GM10266 (cell line): ENCODE measurements at regions not wholly inside any gene's neighbourhood (a gene's known extent, or its start where the extent isn't known, plus 50 kb on each side); places are given as distances from the start of the nearest gene placed in this dataset.
"Not testable (repeated sequence)": the region's sequence is repeated elsewhere in the genome, so short reads cannot be mapped to it uniquely, and the experiment has no call there.

Experiments
- DNase-seq: peaks from one replicate; pipeline ENCODE4 v3.0.0; 2012; ENCODE audit errors: extremely low spot score
- TF ChIP-seq, protein P1 (sequence below): IDR thresholded peaks from 2 replicates; pipeline ENCODE4 v1.5.1; 2012; ENCODE audit warnings: mild to moderate bottlenecking, low read depth; ENCODE audit not compliant: control insufficient read depth, insufficient read depth; ENCODE audit errors: missing control alignments

DNA sequence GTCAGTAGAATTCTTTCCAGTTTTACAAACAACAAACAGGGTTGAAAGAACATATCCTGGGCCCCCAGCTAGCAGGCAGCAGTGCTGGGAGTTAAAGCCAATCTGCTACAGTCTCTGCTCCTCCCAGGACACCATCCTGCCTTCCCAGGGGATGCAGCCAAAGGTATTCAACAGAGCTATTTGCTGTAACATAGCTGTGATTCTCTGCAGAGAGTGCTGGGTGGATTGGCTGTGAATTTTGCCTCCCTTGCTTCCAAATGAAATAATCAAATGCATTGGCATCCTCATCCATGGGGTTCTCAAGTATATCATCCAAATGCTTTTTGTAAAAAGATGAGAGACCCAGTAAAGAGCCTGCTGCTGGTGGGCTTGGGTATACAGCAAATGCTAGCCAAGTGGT, 124.3 kb downstream of the NPIPB5 start:
- TF ChIP-seq, protein P1, sequence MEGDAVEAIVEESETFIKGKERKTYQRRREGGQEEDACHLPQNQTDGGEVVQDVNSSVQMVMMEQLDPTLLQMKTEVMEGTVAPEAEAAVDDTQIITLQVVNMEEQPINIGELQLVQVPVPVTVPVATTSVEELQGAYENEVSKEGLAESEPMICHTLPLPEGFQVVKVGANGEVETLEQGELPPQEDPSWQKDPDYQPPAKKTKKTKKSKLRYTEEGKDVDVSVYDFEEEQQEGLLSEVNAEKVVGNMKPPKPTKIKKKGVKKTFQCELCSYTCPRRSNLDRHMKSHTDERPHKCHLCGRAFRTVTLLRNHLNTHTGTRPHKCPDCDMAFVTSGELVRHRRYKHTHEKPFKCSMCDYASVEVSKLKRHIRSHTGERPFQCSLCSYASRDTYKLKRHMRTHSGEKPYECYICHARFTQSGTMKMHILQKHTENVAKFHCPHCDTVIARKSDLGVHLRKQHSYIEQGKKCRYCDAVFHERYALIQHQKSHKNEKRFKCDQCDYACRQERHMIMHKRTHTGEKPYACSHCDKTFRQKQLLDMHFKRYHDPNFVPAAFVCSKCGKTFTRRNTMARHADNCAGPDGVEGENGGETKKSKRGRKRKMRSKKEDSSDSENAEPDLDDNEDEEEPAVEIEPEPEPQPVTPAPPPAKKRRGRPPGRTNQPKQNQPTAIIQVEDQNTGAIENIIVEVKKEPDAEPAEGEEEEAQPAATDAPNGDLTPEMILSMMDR: no peak
- no peak for DNase-seq

DNA sequence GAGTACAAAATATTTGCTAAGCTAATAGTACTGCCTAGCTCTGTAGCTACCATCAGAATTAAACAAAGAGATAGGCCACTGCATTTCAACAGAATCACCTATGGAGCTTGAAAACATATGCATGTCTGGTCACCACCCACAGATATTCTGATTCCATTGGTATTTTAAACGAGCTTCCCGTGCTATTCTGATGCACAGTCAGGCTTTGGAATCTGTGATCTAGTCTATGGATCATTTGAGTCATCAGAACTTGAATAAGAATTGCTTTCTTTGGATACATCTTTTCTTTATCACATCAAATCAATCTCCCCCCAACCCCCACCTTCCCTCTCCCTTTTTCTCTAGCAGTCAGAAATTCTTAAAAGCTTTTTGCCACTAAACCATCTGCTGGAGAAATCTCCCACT, 124.7 kb downstream of the NPIPB5 start:
- no peak for DNase-seq
- TF ChIP-seq, protein P1: no peak

DNA sequence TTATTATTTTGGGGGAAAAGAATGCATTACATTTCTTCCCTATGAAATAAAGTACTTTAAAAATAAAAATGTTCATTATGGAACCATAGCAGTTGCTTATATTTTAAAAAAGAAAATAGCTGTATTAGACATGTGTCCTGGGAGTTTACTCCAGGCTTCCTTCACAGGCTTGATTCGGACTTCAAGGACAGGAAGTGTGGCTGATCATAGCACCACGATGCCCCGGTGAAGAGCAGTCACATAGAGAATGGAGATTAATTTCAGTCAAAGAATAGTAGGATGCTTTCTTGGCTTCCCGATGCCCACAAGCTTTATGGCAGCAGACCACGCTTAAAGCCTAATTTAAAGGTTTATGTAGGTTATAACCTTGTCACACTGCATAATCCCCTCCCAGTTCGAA, 125.1 kb downstream of the NPIPB5 start:
- TF ChIP-seq, protein P1: no peak
- DNase-seq: no peak

DNA sequence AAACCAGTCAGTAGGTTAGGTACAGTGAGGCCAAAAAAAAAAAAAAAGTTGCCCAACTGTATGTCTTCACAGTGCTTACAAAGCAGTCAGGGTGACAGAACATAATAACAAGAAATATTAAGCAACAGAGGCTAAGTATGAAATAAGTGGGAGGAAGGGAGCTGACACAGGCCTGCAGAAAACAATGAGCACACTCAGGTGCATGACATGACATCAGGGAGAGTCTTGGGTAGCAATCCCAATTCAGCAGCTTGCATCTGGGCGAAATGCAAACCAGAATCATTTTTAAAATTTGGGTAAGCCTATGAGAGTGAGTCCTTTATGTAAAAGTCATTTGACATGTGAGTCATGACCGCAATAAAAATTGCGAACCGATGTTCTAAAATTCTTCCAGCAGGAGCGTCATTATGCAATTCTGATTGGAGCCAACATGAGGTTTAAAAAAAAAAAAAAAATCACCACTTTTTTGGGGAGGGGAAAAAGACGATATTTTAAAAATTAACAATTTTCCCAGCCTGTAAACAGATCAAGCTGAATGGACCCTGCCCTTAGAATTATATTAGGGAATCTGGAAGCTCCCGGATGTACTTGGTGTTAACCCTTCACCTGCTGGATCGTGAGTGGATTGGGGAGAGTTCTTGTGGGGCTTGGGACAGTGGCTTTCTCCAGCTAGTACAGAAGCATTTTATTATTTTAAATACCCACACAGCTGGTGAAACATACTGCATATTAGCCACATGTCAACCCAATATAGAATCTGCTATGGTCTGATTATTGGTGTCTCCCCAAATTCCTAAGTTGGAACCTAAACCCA, 127.9 kb downstream of the NPIPB5 start:
- TF ChIP-seq, protein P1: no peak
- DNase-seq: no peak

DNA sequence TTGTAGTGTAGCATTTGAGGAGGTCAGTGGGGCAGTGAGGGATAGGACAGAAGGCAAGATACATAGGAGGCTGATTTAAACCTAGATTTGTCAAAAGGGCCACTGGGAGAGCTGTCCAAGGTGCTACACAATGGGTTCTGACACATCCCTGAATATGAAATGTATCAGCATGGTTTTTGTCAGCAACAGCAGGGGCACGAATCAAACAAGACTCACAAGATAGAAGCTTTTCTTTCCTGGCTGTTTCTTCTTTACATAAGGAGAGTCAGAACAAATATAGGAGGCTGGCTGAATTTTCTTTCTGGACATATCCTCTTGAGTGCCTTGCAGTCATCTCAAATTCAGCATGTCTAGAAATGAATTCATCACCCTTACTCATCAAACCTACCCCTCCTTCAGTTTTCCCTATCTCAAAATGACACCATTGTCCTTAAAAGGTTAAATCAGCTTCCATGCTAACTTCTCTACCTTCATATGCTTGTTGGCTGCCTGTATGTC, 130.5 kb downstream of the NPIPB5 start:
- TF ChIP-seq, protein P1: no peak
- no peak for DNase-seq

DNA sequence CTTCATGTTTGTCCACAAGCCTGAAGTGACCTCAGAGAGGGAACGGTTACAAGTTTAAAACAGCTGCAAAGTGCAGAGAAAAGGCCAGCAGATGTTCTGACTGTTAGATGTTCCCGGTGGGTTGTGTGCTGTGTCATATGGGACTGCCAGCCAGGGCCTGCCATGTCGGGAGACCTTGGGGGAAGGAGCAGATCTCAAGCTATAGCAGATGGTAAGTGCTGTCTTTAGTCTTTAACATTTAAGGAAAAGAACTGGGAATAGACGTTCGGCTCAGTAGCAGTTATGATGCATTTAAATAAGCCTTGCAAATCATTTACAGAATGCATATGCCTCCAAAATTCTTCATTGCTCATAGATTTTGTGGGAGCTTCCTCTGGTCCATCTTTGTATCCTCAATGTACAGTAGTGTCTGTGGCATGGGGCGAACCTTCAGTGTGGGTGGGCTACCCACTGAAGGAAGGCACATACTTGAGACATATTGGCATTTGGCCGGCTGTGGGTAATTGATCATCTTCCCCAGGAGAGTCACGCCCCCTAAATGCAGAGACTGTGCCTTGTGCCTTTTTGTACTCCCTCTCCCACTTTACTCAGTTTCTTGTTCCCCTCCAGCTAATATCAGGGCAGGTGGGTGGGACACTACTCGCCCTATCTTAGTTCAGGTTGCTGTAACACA, 131.9 kb downstream of the NPIPB5 start:
- no peak for DNase-seq

DNA sequence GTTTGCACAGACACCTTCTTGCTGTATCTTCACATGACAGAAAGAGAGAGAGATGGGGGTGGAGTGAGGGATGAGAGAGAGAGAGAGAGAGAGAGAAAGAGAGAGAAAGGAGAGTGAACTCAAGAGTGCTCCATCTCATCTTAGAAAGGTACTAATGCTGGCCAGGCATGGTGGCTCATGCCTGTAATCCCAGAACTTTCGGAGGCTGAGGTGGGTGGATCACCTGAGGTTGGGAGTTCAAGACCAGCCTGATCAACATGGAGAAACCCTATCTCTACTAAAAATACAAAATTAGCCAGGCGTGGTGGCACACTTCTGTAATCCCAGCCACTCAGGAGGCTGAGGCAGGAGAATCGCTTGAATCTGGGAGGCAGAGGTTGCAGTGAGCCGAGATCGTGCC, 132.5 kb downstream of the NPIPB5 start:
- DNase-seq: not testable (repeated sequence)

More for the DNA sequence above, 131.9 kb downstream of the NPIPB5 start:
- TF ChIP-seq, protein P1: no peak
